K562 (cell line): ENCODE measurements at regions not wholly inside any gene's neighbourhood (a gene's known extent, or its start where the extent isn't known, plus 50 kb on each side); places are given as distances from the start of the nearest gene placed in this dataset.

Experiments
- BHLHE40 ChIP-seq: IDR thresholded peaks from 2 replicates; pipeline ENCODE4 v1.6.1; 2011; ENCODE audit warnings: low read length, improper control_type of control experiment
- EP300 ChIP-seq: IDR thresholded peaks from 2 replicates; pipeline ENCODE4 v1.6.1; 2012; ENCODE audit warnings: low read length, improper control_type of control experiment
- FOXK1 ChIP-seq: sonication (generic); formaldehyde crosslinking; IDR thresholded peaks from 2 replicates; pipeline ENCODE4 v1.8.0; 2022; ENCODE audit warnings: missing genetic modification reagents, mild to moderate bottlenecking, borderline replicate concordance
- MEF2A ChIP-seq: IDR thresholded peaks from 2 replicates; pipeline ENCODE4 v1.6.1; 2011; ENCODE audit warnings: low read depth, mild to moderate bottlenecking, low read length, moderate library complexity; ENCODE audit not compliant: control insufficient read depth
- PYGO2 ChIP-seq: fragments of 450-650 bp; IDR thresholded peaks from 2 replicates; pipeline ENCODE4 v1.6.1; 2016; ENCODE audit warnings: mild to moderate bottlenecking, missing genetic modification characterization, moderate library complexity, missing compliant biosample characterization
- SAP30 ChIP-seq: fragments of 200-600 bp; sonication (generic); IDR thresholded peaks from 2 replicates; pipeline ENCODE4 v1.6.1; 2012; ENCODE audit warnings: borderline replicate concordance, low read depth, mild to moderate bottlenecking, moderate library complexity, low read length, control low read depth, inconsistent platforms; ENCODE audit not compliant: insufficient read depth, poor library complexity, severe bottlenecking
- ZEB2 ChIP-seq: fragments of 450-650 bp; IDR thresholded peaks from 2 replicates; pipeline ENCODE4 v1.6.1; 2016
- ZFP30 ChIP-seq: fragments of 250-450 bp; sonication (Bioruptor Pico); IDR thresholded peaks from 2 replicates; pipeline ENCODE4 v1.8.0; 2022; ENCODE audit warnings: moderate library complexity, mild to moderate bottlenecking, inconsistent platforms, borderline replicate concordance
- TF ChIP-seq, protein P1 (sequence below): conservative IDR thresholded peaks from 2 replicates; pipeline ENCODE4 v1.6.1; 2011; ENCODE audit warnings: low read depth, mild to moderate bottlenecking, low read length; ENCODE audit not compliant: control insufficient read depth
- TF ChIP-seq, protein P2 (sequence below): sonication (generic); formaldehyde crosslinking; IDR thresholded peaks from 2 replicates; pipeline ENCODE4 v1.8.0; 2023; ENCODE audit warnings: mild to moderate bottlenecking, missing genetic modification reagents
- TF ChIP-seq, protein P3 (sequence below): fragments of 250-450 bp; sonication (Bioruptor Pico); IDR thresholded peaks from 2 replicates; pipeline ENCODE4 v1.5.0; 2020; ENCODE audit warnings: mild to moderate bottlenecking, borderline replicate concordance
- TF ChIP-seq, protein P4 (sequence below): sonication (generic); formaldehyde crosslinking; IDR thresholded peaks from 2 replicates; pipeline ENCODE4 v1.8.1; 2023; ENCODE audit warnings: mild to moderate bottlenecking, missing genetic modification reagents

DNA sequence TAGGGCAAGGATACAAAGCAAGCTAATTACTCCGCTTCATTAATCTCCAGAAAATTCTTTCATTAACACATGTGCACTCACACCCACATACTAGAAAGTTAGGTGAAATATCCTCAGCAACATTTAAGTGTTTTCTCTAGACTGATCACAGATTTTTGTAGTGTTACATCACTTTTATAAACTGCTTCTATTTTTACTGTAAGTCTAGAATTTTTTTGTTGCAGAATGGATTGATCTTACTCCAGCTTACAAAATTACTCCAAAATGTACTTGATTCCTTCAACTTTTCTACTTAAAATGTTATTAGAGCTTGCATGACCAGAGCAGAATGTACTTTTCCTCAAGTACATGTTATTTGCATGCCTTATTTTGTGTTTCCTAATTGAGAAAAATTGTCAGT lies 2325.2 kb downstream of the PCDH7 start:
- no peak for TF ChIP-seq PYGO2 (tag)
- no peak for TF ChIP-seq BHLHE40
- TF ChIP-seq, protein P1, sequence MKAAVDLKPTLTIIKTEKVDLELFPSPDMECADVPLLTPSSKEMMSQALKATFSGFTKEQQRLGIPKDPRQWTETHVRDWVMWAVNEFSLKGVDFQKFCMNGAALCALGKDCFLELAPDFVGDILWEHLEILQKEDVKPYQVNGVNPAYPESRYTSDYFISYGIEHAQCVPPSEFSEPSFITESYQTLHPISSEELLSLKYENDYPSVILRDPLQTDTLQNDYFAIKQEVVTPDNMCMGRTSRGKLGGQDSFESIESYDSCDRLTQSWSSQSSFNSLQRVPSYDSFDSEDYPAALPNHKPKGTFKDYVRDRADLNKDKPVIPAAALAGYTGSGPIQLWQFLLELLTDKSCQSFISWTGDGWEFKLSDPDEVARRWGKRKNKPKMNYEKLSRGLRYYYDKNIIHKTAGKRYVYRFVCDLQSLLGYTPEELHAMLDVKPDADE = no peak
- TF ChIP-seq FOXK1 (CRISPR knock-in tag) = no peak
- TF ChIP-seq ZFP30 (CRISPR knock-in tag) = no peak
- TF ChIP-seq, protein P2, sequence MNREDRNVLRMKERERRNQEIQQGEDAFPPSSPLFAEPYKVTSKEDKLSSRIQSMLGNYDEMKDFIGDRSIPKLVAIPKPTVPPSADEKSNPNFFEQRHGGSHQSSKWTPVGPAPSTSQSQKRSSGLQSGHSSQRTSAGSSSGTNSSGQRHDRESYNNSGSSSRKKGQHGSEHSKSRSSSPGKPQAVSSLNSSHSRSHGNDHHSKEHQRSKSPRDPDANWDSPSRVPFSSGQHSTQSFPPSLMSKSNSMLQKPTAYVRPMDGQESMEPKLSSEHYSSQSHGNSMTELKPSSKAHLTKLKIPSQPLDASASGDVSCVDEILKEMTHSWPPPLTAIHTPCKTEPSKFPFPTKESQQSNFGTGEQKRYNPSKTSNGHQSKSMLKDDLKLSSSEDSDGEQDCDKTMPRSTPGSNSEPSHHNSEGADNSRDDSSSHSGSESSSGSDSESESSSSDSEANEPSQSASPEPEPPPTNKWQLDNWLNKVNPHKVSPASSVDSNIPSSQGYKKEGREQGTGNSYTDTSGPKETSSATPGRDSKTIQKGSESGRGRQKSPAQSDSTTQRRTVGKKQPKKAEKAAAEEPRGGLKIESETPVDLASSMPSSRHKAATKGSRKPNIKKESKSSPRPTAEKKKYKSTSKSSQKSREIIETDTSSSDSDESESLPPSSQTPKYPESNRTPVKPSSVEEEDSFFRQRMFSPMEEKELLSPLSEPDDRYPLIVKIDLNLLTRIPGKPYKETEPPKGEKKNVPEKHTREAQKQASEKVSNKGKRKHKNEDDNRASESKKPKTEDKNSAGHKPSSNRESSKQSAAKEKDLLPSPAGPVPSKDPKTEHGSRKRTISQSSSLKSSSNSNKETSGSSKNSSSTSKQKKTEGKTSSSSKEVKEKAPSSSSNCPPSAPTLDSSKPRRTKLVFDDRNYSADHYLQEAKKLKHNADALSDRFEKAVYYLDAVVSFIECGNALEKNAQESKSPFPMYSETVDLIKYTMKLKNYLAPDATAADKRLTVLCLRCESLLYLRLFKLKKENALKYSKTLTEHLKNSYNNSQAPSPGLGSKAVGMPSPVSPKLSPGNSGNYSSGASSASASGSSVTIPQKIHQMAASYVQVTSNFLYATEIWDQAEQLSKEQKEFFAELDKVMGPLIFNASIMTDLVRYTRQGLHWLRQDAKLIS = no peak
- TF ChIP-seq, protein P3, sequence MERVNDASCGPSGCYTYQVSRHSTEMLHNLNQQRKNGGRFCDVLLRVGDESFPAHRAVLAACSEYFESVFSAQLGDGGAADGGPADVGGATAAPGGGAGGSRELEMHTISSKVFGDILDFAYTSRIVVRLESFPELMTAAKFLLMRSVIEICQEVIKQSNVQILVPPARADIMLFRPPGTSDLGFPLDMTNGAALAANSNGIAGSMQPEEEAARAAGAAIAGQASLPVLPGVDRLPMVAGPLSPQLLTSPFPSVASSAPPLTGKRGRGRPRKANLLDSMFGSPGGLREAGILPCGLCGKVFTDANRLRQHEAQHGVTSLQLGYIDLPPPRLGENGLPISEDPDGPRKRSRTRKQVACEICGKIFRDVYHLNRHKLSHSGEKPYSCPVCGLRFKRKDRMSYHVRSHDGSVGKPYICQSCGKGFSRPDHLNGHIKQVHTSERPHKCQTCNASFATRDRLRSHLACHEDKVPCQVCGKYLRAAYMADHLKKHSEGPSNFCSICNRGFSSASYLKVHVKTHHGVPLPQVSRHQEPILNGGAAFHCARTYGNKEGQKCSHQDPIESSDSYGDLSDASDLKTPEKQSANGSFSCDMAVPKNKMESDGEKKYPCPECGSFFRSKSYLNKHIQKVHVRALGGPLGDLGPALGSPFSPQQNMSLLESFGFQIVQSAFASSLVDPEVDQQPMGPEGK (CRISPR knock-in tag) = no peak
- no peak for TF ChIP-seq MEF2A
- no peak for TF ChIP-seq ZEB2
- no peak for TF ChIP-seq SAP30
- no peak for TF ChIP-seq EP300
- TF ChIP-seq, protein P4, sequence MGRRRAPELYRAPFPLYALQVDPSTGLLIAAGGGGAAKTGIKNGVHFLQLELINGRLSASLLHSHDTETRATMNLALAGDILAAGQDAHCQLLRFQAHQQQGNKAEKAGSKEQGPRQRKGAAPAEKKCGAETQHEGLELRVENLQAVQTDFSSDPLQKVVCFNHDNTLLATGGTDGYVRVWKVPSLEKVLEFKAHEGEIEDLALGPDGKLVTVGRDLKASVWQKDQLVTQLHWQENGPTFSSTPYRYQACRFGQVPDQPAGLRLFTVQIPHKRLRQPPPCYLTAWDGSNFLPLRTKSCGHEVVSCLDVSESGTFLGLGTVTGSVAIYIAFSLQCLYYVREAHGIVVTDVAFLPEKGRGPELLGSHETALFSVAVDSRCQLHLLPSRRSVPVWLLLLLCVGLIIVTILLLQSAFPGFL (CRISPR knock-in tag) = no peak
